ENCODE measurements at regions not wholly inside any gene's neighbourhood (a gene's known extent, or its start where the extent isn't known, plus 50 kb on each side); places are given as distances from the start of the nearest gene placed in this dataset.
A peak's percentile ranks its signal among the peaks of the same experiment; 100 is the strongest.

DNA sequence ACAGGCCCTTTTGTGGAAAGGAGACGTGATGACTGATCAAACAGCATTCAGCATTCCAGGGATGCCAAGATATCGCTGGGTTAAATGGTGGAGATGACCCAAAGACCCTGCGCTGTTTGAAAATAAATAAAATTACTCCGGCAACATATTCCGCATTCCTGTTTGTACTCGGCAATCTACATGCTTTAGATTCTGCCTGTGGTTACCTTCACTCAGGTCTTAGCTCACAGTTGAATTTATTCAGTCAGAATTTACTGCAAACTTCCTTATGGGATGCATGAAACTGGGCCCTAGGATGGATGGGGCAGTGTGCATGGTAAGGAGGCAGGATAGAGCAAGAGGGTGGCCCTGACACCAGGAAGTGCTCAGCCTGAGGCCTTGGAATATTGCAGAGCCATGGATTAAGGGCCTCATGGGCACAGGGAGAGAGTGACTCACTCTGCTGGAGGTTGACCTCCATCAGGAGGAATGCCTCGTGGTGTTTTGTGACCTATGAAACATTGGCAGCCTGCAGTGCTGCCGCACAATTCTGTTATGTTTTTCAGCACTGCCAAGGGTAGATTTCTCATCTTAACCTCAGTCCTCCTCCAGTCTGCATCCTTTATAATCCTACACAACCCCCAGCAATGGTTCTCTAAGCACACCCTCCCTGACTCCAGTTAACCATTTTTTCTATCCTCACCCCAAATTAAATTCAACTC, 321.4 kb downstream of the IRS1 start (continued):
- TF ChIP-seq EP300 (IDR thresholded peaks at IDR 0.05; ENCODE audit: low read depth in 2 of 2, low read length in 2 of 2) (peak in 1 of 2 experiments; percentile 58; a peak in 2 of 4 replicates), EP300 (CRISPR knock-in tag; IDR thresholded peaks at IDR 0.05; ENCODE audit: borderline replicate concordance) (peak; percentile 69; the same call in 1 of the 2 replicates), NFKBIZ (CRISPR knock-in tag; IDR thresholded peaks at IDR 0.05) (no peak), TRAFD1 (CRISPR knock-in tag; IDR thresholded peaks at IDR 0.05; ENCODE audit: borderline replicate concordance) (no peak), ZFP82 (CRISPR knock-in tag; IDR thresholded peaks at IDR 0.05; ENCODE audit: borderline replicate concordance) (0 out of 2 replicates have a peak, but pooled peaks have one; percentile 44), RXRB (CRISPR knock-in tag; IDR thresholded peaks at IDR 0.05; ENCODE audit: borderline replicate concordance) (peak; percentile 81), BCL6 (CRISPR knock-in tag; IDR thresholded peaks at IDR 0.05) (peak; percentile 3; the same call in 1 of the 2 replicates), ZBTB3 (CRISPR knock-in tag; IDR thresholded peaks at IDR 0.05; ENCODE audit: borderline replicate concordance, low read depth) (no peak), GPBP1L1 (CRISPR knock-in tag; IDR thresholded peaks at IDR 0.05) (no peak), PTBP1 (IDR thresholded peaks at IDR 0.05; ENCODE audit: low read depth, low read length, poor library complexity, severe bottlenecking) (no peak), ZNF383 (CRISPR knock-in tag; IDR thresholded peaks at IDR 0.05; ENCODE audit: borderline replicate concordance) (no peak), ZNF552 (CRISPR knock-in tag; IDR thresholded peaks at IDR 0.05; ENCODE audit: borderline replicate concordance) (no peak), KMT2A (CRISPR knock-in tag; IDR thresholded peaks at IDR 0.05) (0 out of 2 replicates have a peak, but pooled peaks have one; percentile 59), POGZ (CRISPR knock-in tag; IDR thresholded peaks at IDR 0.05) (peak; percentile 95), CREBL2 (CRISPR knock-in tag; IDR thresholded peaks at IDR 0.05; ENCODE audit: borderline replicate concordance) (no peak)
- TF ChIP-seq, protein P1, sequence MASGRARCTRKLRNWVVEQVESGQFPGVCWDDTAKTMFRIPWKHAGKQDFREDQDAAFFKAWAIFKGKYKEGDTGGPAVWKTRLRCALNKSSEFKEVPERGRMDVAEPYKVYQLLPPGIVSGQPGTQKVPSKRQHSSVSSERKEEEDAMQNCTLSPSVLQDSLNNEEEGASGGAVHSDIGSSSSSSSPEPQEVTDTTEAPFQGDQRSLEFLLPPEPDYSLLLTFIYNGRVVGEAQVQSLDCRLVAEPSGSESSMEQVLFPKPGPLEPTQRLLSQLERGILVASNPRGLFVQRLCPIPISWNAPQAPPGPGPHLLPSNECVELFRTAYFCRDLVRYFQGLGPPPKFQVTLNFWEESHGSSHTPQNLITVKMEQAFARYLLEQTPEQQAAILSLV (CRISPR knock-in tag; IDR thresholded peaks at IDR 0.05; ENCODE audit: borderline replicate concordance): peak; percentile 50; the same call in 1 of the 2 replicates
- TF ChIP-seq, protein P2, sequence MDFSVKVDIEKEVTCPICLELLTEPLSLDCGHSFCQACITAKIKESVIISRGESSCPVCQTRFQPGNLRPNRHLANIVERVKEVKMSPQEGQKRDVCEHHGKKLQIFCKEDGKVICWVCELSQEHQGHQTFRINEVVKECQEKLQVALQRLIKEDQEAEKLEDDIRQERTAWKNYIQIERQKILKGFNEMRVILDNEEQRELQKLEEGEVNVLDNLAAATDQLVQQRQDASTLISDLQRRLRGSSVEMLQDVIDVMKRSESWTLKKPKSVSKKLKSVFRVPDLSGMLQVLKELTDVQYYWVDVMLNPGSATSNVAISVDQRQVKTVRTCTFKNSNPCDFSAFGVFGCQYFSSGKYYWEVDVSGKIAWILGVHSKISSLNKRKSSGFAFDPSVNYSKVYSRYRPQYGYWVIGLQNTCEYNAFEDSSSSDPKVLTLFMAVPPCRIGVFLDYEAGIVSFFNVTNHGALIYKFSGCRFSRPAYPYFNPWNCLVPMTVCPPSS (IDR thresholded peaks at IDR 0.05): no peak
- TF ChIP-seq, protein P3, sequence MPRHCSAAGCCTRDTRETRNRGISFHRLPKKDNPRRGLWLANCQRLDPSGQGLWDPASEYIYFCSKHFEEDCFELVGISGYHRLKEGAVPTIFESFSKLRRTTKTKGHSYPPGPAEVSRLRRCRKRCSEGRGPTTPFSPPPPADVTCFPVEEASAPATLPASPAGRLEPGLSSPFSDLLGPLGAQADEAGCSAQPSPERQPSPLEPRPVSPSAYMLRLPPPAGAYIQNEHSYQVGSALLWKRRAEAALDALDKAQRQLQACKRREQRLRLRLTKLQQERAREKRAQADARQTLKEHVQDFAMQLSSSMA (CRISPR knock-in tag; IDR thresholded peaks at IDR 0.05): 0 out of 2 replicates have a peak, but pooled peaks have one; percentile 23
- TF ChIP-seq, protein P4, sequence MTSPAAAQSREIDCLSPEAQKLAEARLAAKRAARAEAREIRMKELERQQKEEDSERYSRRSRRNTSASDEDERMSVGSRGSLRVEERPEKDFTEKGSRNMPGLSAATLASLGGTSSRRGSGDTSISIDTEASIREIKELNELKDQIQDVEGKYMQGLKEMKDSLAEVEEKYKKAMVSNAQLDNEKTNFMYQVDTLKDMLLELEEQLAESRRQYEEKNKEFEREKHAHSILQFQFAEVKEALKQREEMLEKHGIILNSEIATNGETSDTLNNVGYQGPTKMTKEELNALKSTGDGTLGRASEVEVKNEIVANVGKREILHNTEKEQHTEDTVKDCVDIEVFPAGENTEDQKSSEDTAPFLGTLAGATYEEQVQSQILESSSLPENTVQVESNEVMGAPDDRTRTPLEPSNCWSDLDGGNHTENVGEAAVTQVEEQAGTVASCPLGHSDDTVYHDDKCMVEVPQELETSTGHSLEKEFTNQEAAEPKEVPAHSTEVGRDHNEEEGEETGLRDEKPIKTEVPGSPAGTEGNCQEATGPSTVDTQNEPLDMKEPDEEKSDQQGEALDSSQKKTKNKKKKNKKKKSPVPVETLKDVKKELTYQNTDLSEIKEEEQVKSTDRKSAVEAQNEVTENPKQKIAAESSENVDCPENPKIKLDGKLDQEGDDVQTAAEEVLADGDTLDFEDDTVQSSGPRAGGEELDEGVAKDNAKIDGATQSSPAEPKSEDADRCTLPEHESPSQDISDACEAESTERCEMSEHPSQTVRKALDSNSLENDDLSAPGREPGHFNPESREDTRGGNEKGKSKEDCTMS (CRISPR knock-in tag; conservative IDR thresholded peaks at IDR 0.05): no peak
